ENCODE measurements at regions not wholly inside any gene's neighbourhood (a gene's known extent, or its start where the extent isn't known, plus 50 kb on each side); places are given as distances from the start of the nearest gene placed in this dataset.
"Not testable (repeated sequence)": the region's sequence is repeated elsewhere in the genome, so short reads cannot be mapped to it uniquely, and the experiment has no call there.

- TF ChIP-seq CTCF (conservative IDR thresholded peaks at IDR 0.05; ENCODE audit: low read depth, low read length) = no peak
- DNase-seq (ENCODE audit: low read depth) = no peak
- no peak overlapping the region for H3K4me3 ChIP-seq (ENCODE audit: low read length)
These were observed 960.2 kb downstream of the CNTNAP5 start for GRCh38 chr2:124985270-124985669.

DNA sequence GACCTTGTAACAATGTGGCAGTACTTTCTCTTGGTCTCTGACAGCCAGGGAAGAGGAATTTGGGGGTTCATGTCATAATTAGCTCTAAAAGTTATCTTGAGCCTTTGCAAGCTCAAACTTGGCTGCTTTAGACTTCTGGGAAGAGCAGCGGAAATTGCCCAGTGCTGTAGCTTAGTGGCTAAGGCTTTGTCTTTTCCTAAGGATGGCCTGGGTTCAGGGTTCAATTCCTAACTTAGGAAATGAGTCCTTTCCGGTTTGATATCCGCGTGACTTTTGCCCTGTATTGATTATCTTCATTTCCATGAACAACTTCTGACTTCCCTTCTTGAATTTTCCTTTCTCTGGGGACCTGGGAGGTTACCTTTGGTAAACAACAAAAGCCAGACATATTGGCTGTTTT is 961.0 kb downstream of the CNTNAP5 start:
- H3K4me3 ChIP-seq (ENCODE audit: low read length) = no peak overlapping the region
- TF ChIP-seq CTCF (conservative IDR thresholded peaks at IDR 0.05; ENCODE audit: low read depth, low read length) = no peak
- no peak for DNase-seq (ENCODE audit: low read depth)

GRCh38 chr2:124986870-124987269 is 961.8 kb downstream of the CNTNAP5 start:
- H3K4me3 ChIP-seq (ENCODE audit: low read length); DNase-seq (ENCODE audit: low read depth): not testable (repeated sequence)

- DNase-seq (ENCODE audit: low read depth); H3K4me3 ChIP-seq (ENCODE audit: low read length): not testable (repeated sequence)
These were observed 962.3 kb downstream of the CNTNAP5 start for GRCh38 chr2:124987436-124987835.

- no peak for DNase-seq (ENCODE audit: low read depth)
- H3K4me3 ChIP-seq (ENCODE audit: low read length) = no peak overlapping the region
- TF ChIP-seq CTCF (conservative IDR thresholded peaks at IDR 0.05; ENCODE audit: low read depth, low read length) = no peak
These were observed 963.0 kb downstream of the CNTNAP5 start for GRCh38 chr2:124988111-124988510.

- H3K4me3 ChIP-seq (ENCODE audit: low read length) = no peak overlapping the region
- DNase-seq (ENCODE audit: low read depth) = no peak
- TF ChIP-seq CTCF (conservative IDR thresholded peaks at IDR 0.05; ENCODE audit: low read depth, low read length) = no peak
These were observed 963.7 kb downstream of the CNTNAP5 start for GRCh38 chr2:124988794-124989193.

GRCh38 chr2:124993809-124994208 is 968.7 kb downstream of the CNTNAP5 start:
- no peak for TF ChIP-seq CTCF (conservative IDR thresholded peaks at IDR 0.05; ENCODE audit: low read depth, low read length)
- no peak overlapping the region for H3K4me3 ChIP-seq (ENCODE audit: low read length)
- DNase-seq (ENCODE audit: low read depth) = no peak

DNA sequence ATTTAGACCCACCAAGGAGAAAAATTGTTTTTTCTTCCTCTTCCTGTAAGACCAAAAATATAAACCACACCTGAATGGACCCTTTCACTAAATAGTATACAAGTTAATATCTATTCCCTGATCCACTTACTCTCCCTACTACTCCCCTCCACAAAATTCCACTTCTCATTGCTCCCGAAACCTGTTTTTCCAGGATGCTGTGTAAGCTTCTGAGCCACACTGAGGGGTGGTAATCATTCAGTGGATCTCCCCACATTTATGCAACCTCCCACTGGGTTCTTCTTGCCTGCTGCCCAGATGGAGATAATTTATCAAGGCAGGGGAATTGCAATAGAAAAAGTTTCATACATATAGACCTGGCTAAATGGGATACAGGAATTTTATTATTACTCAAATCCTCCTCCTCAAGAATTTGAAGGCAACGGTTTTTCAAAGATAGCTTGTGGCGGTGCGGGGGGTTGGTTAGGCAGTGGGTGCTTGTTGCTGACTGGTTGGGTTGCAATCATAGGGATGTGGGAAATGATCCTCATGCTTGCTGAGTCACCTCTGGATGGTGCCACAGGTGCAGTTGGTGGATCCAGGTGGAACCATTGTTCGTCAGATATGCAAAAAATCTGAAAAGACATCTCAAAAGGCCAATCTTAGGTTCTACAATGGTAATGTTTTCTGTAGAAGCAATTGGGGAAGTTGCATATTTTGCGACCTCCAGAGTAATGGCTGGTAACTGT is 970.3 kb downstream of the CNTNAP5 start:
- H3K4me3 ChIP-seq (ENCODE audit: low read length) = no peak overlapping the region
- DNase-seq (ENCODE audit: low read depth) = no peak
- no peak for TF ChIP-seq CTCF (conservative IDR thresholded peaks at IDR 0.05; ENCODE audit: low read depth, low read length)
